Upper lobe of left lung (tissue), 4 donors: ENCODE measurements at regions not wholly inside any gene's neighbourhood (a gene's known extent, or its start where the extent isn't known, plus 50 kb on each side); places are given as distances from the start of the nearest gene placed in this dataset.
"Not testable (repeated sequence)": the region's sequence is repeated elsewhere in the genome, so short reads cannot be mapped to it uniquely, and the experiment has no call there.

Source experiments
- CTCF ChIP-seq, 6 experiments: fragments of 450-650 bp in 4 of 6; fragments of 200-600 bp in 2 of 6; sonication (generic) in 2 of 6; IDR thresholded peaks; one replicate each; pipeline ENCODE4 v1.5.1; 2016 to 2019; ENCODE audit warnings: antibody characterized with exemption in 6 of 6
- EP300 ChIP-seq, 4 donors: sonication (generic); formaldehyde crosslinking; IDR thresholded peaks; one replicate each; pipeline ENCODE4 v1.5.1; 2017; ENCODE audit warnings: antibody characterized with exemption in 4 of 4, control low read depth in 2 of 4
- POLR2A ChIP-seq, 4 donors: fragments of 450-650 bp; IDR thresholded peaks; one replicate each; pipeline ENCODE4 v1.5.1; 2016 to 2017; ENCODE audit warnings: antibody characterized with exemption in 4 of 4, mild to moderate bottlenecking in 2 of 4
- POLR2AphosphoS5 ChIP-seq, 2 donors: sonication (generic); formaldehyde crosslinking; IDR thresholded peaks; one replicate each; pipeline ENCODE4 v1.5.1; 2017; ENCODE audit warnings: antibody characterized with exemption in 2 of 2

DNA sequence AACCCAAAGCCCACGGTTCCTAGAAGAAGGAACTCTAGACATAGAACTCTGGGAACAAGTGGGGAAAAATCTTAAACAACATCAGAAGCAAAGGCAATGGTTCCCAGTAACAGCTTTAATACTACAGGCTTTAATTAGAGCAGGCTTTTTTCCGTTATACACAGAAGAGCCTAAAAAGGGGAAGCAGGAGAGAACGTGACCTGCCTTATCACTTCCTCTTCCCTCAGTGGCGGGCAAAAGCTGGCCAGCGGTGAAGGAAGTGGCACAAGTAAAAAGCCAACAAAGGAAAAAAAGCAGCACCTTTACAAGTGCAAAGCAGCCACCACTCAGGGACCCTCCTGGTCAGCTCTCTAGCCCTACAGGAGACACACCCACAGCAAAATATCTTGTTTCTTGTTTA lies 149.3 kb downstream of the RBMY1D start:
- TF ChIP-seq POLR2A, CTCF, POLR2AphosphoS5, EP300 (IDR thresholded peaks at IDR 0.05): not testable (repeated sequence)
